ENCODE measurements at regions not wholly inside any gene's neighbourhood (a gene's known extent, or its start where the extent isn't known, plus 50 kb on each side); places are given as distances from the start of the nearest gene placed in this dataset.

DNA sequence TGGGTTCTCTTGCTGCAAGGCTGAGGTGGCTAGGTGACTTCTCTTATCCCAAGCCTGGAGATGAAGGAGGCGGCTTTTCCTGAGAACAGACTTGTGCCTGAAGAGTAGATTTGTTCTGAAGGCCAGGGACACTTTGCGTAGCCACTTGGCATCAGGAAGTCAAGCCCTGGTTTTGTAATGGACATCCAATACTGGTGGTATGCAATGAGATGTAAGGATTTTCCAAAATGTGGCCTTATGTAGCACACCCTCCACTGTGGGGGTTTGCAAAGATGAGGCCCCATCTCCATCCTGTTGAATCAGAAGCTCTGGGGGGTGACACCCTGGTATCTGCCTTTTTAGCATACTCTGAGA, 124.5 kb upstream of the IPO9 start:
- H3K36me3 ChIP-seq (ENCODE audit: control insufficient read depth in 1 of 2, insufficient read depth in 2 of 2, low read length in 2 of 2), result no peaks in the 10 kb centered on the region
- no peaks in the 10 kb centered on the region for H3K79me2 ChIP-seq (ENCODE audit: insufficient read depth, low read length)
- no peak overlapping the region for H3K4me2 ChIP-seq (ENCODE audit: low read length)
- no peak overlapping the region for H2AFZ ChIP-seq (ENCODE audit: low read depth, low read length, poor library complexity, severe bottlenecking)
- RAD21 ChIA-PET (ENCODE audit: low non-redundant PET in 1 of 2, low total read pairs in 2 of 2, uncharacterized antibody in 2 of 2, unreplicated experiment in 2 of 2), result interaction anchor here (0.9 to 2.7 kb wide), 2 partner anchors 145 kb away, joined by 3 to 10 read pairs; no protein-coding TSS in a partner anchor
- H3K9me3 ChIP-seq (ENCODE audit: control insufficient read depth in 1 of 2, insufficient read depth in 1 of 2, low read depth in 1 of 2, low read length in 2 of 2), result no peaks in the 10 kb centered on the region
- DNase-seq (ENCODE audit: low read depth, low spot score), result no peak
- H3K4me3 ChIP-seq (replicated peaks in 1 of 2; ENCODE audit: low read depth in 1 of 2, low read length in 2 of 2), result no peak overlapping the region
- ATAC-seq, result no peak
- H3K27ac ChIP-seq (ENCODE audit: low read depth, low read length), result no peak overlapping the region
- H3K4me1 ChIP-seq (ENCODE audit: control insufficient read depth in 1 of 2, insufficient read depth in 2 of 2, low read length in 2 of 2), result peaks cover 2 to 4% of the 10 kb centered on the region in 2 experiments; a peak in 1 of 4 replicates
- CTCF ChIA-PET, result interaction anchor here (1.3 to 14.5 kb wide), 7 partner anchors 9 to 256 kb away, joined by 4 to 297 read pairs (median 9); no protein-coding TSS in a partner anchor
- POLR2A ChIA-PET, result no interaction called here
- H3K9me2 ChIP-seq (ENCODE audit: insufficient read depth), result no peaks in the 10 kb centered on the region
- H3K9ac ChIP-seq (ENCODE audit: low read length), result no peak overlapping the region
- no peaks in the 10 kb centered on the region for H4K20me1 ChIP-seq (ENCODE audit: insufficient read depth)
- no TSS peak for BruUV-seq (replicated peaks)
- intact Hi-C loops (cut with micrococcal nuclease), result loop anchor here (1.0 kb wide), 3 partner anchors 145 to 222 kb away; no protein-coding TSS in a partner anchor
- no peak for TF ChIP-seq ELF1 (IDR thresholded peaks at IDR 0.05; ENCODE audit: borderline replicate concordance, low read depth)
- TF ChIP-seq EZH2phosphoT487 (IDR thresholded peaks at IDR 0.05; ENCODE audit: borderline replicate concordance), result no peak
- no peak for TF ChIP-seq RAD21 (IDR thresholded peaks at IDR 0.05; ENCODE audit: low read depth)
- no peak for TF ChIP-seq YY1 (IDR thresholded peaks at IDR 0.05; ENCODE audit: extremely low read depth, insufficient replicate concordance, low read depth, low read length)
- TF ChIP-seq, protein P1, sequence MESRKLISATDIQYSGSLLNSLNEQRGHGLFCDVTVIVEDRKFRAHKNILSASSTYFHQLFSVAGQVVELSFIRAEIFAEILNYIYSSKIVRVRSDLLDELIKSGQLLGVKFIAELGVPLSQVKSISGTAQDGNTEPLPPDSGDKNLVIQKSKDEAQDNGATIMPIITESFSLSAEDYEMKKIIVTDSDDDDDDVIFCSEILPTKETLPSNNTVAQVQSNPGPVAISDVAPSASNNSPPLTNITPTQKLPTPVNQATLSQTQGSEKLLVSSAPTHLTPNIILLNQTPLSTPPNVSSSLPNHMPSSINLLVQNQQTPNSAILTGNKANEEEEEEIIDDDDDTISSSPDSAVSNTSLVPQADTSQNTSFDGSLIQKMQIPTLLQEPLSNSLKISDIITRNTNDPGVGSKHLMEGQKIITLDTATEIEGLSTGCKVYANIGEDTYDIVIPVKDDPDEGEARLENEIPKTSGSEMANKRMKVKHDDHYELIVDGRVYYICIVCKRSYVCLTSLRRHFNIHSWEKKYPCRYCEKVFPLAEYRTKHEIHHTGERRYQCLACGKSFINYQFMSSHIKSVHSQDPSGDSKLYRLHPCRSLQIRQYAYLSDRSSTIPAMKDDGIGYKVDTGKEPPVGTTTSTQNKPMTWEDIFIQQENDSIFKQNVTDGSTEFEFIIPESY (IDR thresholded peaks at IDR 0.05; ENCODE audit: extremely low read depth, insufficient replicate concordance, low read length), result no peak
- no peak for TF ChIP-seq EZH2 (IDR thresholded peaks at IDR 0.05)
- no peak for TF ChIP-seq POLR2A (IDR thresholded peaks at IDR 0.05; ENCODE audit: borderline replicate concordance, extremely low read depth, insufficient read depth, insufficient read length)
- TF ChIP-seq POLR2AphosphoS5 (IDR thresholded peaks at IDR 0.05; ENCODE audit: low read depth, low read length), result no peak
- no peak for TF ChIP-seq CEBPB (IDR thresholded peaks at IDR 0.05; ENCODE audit: low read depth)
- H3K27me3 ChIP-seq (ENCODE audit: insufficient read depth, low read length), result no peaks in the 10 kb centered on the region
